OCI-LY1 (cell line): ENCODE measurements at regions not wholly inside any gene's neighbourhood (a gene's known extent, or its start where the extent isn't known, plus 50 kb on each side); places are given as distances from the start of the nearest gene placed in this dataset.

Source experiments
- H2AFZ ChIP-seq: fragments of 200-600 bp; sonication (generic), shearing (Covaris generic); 2 replicates; pipeline ENCODE4 v1.6.0; 2014; ENCODE audit warnings: antibody characterized with exemption, mild to moderate bottlenecking, low read length
- H3F3A ChIP-seq: fragments of 200-600 bp; sonication (generic), shearing (Covaris generic); 2 replicates; pipeline ENCODE4 v1.6.0; 2014; ENCODE audit warnings: mild to moderate bottlenecking, antibody characterized with exemption, low read length, moderate library complexity; ENCODE audit not compliant: insufficient read depth
- H3K27ac ChIP-seq: fragments of 200-600 bp; sonication (generic); 2 replicates; pipeline ENCODE4 v1.5.1; 2014; ENCODE audit warnings: low read length, mixed run types, mild to moderate bottlenecking, low read depth; ENCODE audit not compliant: poor library complexity, severe bottlenecking
- H3K27me3 ChIP-seq: fragments of 200-600 bp; sonication (generic); 2 replicates; pipeline ENCODE4 v1.6.0; 2014; ENCODE audit warnings: antibody characterized with exemption, mild to moderate bottlenecking, low read length, moderate library complexity; ENCODE audit not compliant: insufficient read depth
- H3K36me3 ChIP-seq: fragments of 200-600 bp; sonication (generic); 2 replicates; pipeline ENCODE4 v1.6.1; 2014; ENCODE audit warnings: mild to moderate bottlenecking, antibody characterized with exemption, low read length, moderate library complexity, mixed read lengths; ENCODE audit not compliant: insufficient read depth
- H3K4me1 ChIP-seq: fragments of 200-600 bp; sonication (generic); 2 replicates; pipeline ENCODE4 v1.5.1; 2014; ENCODE audit warnings: mild to moderate bottlenecking, low read length, moderate library complexity; ENCODE audit not compliant: insufficient read depth, severe bottlenecking
- H3K4me2 ChIP-seq: fragments of 200-600 bp; sonication (generic), shearing (Covaris generic); 2 replicates; pipeline ENCODE4 v1.6.1; 2014; ENCODE audit warnings: low read length
- H3K4me3 ChIP-seq: fragments of 200-600 bp; sonication (generic); 2 replicates; pipeline ENCODE4 v1.5.1; 2014; ENCODE audit warnings: low read length, low read depth, mild to moderate bottlenecking, mixed read lengths; ENCODE audit not compliant: poor library complexity, severe bottlenecking
- H3K79me2 ChIP-seq: fragments of 200-600 bp; shearing (Covaris generic); 2 replicates; pipeline ENCODE4 v1.6.1; 2016; ENCODE audit warnings: mixed run types, low read length, mixed read lengths; ENCODE audit not compliant: insufficient read depth
- H3K9ac ChIP-seq: fragments of 200-600 bp; sonication (generic), shearing (Covaris generic); 2 replicates; pipeline ENCODE4 v1.6.1; 2014; ENCODE audit warnings: mild to moderate bottlenecking, low read length, mixed read lengths
- H3K9me2 ChIP-seq: fragments of 200-600 bp; sonication (generic), shearing (Covaris generic); 2 replicates; pipeline ENCODE4 v1.6.1; 2014; ENCODE audit warnings: low read depth, mild to moderate bottlenecking, low read length, mixed read lengths
- H3K9me3 ChIP-seq: fragments of 200-600 bp; shearing (Covaris generic); 2 replicates; pipeline ENCODE4 v1.6.1; 2014; ENCODE audit warnings: low read length, mixed read lengths
- H4K20me1 ChIP-seq: fragments of 200-600 bp; sonication (generic), shearing (Covaris generic); 2 replicates; pipeline ENCODE4 v1.6.0; 2016; ENCODE audit warnings: mild to moderate bottlenecking, low read length; ENCODE audit not compliant: insufficient read depth
- CTCF ChIP-seq: fragments of 200-600 bp; sonication (generic), shearing (Covaris generic); IDR thresholded peaks from 2 replicates; pipeline ENCODE4 v1.5.1; 2017; ENCODE audit warnings: mild to moderate bottlenecking, antibody characterized with exemption, low read length, moderate library complexity, mixed read lengths
- EZH2 ChIP-seq: fragments of 200-600 bp; sonication (generic), shearing (Covaris generic); IDR thresholded peaks from 2 replicates; pipeline ENCODE4 v1.8.0; 2017; ENCODE audit warnings: borderline replicate concordance, mixed run types, mild to moderate bottlenecking, antibody characterized with exemption, low read length, moderate library complexity, mixed read lengths

GRCh38 chr22:35189559-35189958, 67.7 kb upstream of the HMGXB4 start:
- H3K4me2 ChIP-seq = no peak overlapping the region
- no peak overlapping the region for H3K27ac ChIP-seq
- no peaks in the 10 kb centered on the region for H3K9me2 ChIP-seq
- no peaks in the 10 kb centered on the region for H3F3A ChIP-seq
- H3K4me3 ChIP-seq = no peak overlapping the region
- no peaks in the 10 kb centered on the region for H3K27me3 ChIP-seq
- H3K79me2 ChIP-seq = no peaks in the 10 kb centered on the region
- peaks cover 82% of the 10 kb centered on the region for H3K36me3 ChIP-seq
- H3K9me3 ChIP-seq = peaks cover 16% of the 10 kb centered on the region; the same call in 1 of the 2 replicates
- no peak overlapping the region for H2AFZ ChIP-seq
- no peaks in the 10 kb centered on the region for H3K4me1 ChIP-seq
- no peak for TF ChIP-seq CTCF
- no peak for TF ChIP-seq EZH2
- H4K20me1 ChIP-seq = no peaks in the 10 kb centered on the region
- no peak overlapping the region for H3K9ac ChIP-seq

DNA sequence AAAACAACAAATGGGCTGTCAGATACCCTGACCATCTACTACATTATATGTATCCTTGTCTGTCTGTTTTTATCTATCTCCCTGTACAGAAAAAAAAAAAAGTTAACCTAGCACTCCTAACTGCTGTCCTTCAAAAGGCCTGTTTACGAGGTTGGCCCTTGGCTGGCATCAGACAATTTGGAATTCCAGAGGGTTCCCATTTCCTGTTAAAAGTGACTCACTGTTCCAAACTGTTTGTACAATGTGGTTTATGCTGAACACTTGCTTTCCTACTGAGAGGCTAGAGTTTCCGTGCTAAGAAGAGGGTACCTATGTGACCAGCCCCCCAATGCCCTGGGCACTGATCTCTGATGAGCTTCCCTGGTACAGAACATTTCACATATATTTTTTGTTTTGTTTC, 65.9 kb upstream of the HMGXB4 start:
- H3K9ac ChIP-seq = no peak overlapping the region
- H3K27me3 ChIP-seq = no peaks in the 10 kb centered on the region
- no peak overlapping the region for H3K4me3 ChIP-seq
- no peak for TF ChIP-seq CTCF
- no peak for TF ChIP-seq EZH2
- no peak overlapping the region for H3K4me2 ChIP-seq
- H3K4me1 ChIP-seq = no peaks in the 10 kb centered on the region
- no peaks in the 10 kb centered on the region for H3K79me2 ChIP-seq
- no peaks in the 10 kb centered on the region for H4K20me1 ChIP-seq
- peaks cover 16% of the 10 kb centered on the region; the same call in 1 of the 2 replicates for H3K9me3 ChIP-seq
- no peak overlapping the region for H3K27ac ChIP-seq
- no peak overlapping the region for H2AFZ ChIP-seq
- no peaks in the 10 kb centered on the region for H3F3A ChIP-seq
- H3K9me2 ChIP-seq = no peaks in the 10 kb centered on the region
- H3K36me3 ChIP-seq = peaks cover 75% of the 10 kb centered on the region

GRCh38 chr22:35192129-35192918, 65.0 kb upstream of the HMGXB4 start:
- Histone ChIP-seq H3K79me2 (no peaks in the 10 kb centered on the region), H3K27me3 (no peaks in the 10 kb centered on the region), H3K9ac (no peak overlapping the region), H3K27ac (no peak overlapping the region), H3K4me2 (no peak overlapping the region), H3K36me3 (peaks cover 76% of the 10 kb centered on the region), H3K9me3 (peaks cover 11% of the 10 kb centered on the region; the same call in 1 of the 2 replicates), H4K20me1 (no peaks in the 10 kb centered on the region), H2AFZ (no peak overlapping the region), H3K4me1 (no peaks in the 10 kb centered on the region), H3K9me2 (no peaks in the 10 kb centered on the region), H3K4me3 (no peak overlapping the region), H3F3A (no peaks in the 10 kb centered on the region)
- TF ChIP-seq EZH2 (no peak), CTCF (no peak)
